Calu3 (cell line): ENCODE measurements at regions not wholly inside any gene's neighbourhood (a gene's known extent, or its start where the extent isn't known, plus 50 kb on each side); places are given as distances from the start of the nearest gene placed in this dataset.

Experiments
- BruUV-seq: library from RNA; stranded (reverse); fragments of 400-500 nt; replicated peaks from 2 replicates; lab custom pipeline; 2021; lab: Mats Ljungman, UMichigan
- CTCF ChIA-PET: fragments of 300-600 bp; sonication (Branson Sonifier 250); formaldehyde crosslinking; loops from one replicate; lab custom pipeline; 2022; ENCODE audit warnings: antibody characterized with exemption; lab: Charles Lee
- DNase-seq: peaks from one replicate; pipeline ENCODE4 v3.0.0; 2022
- H3K27ac Mint-ChIP-seq: one replicate; pipeline ENCODE4 v1.8.0; 2022; ENCODE audit warnings: mixed read lengths; ENCODE audit not compliant: unreplicated experiment
- H3K27me3 Mint-ChIP-seq: one replicate; pipeline ENCODE4 v1.8.0; 2022; ENCODE audit warnings: mixed read lengths; ENCODE audit not compliant: unreplicated experiment
- H3K36me3 Mint-ChIP-seq: one replicate; pipeline ENCODE4 v1.8.0; 2022; ENCODE audit warnings: mild to moderate bottlenecking, moderate library complexity, mixed read lengths; ENCODE audit not compliant: insufficient read depth, unreplicated experiment
- H3K4me1 Mint-ChIP-seq: one replicate; pipeline ENCODE4 v1.8.0; 2022; ENCODE audit warnings: mild to moderate bottlenecking, low read depth, mixed read lengths; ENCODE audit not compliant: unreplicated experiment
- H3K4me3 Mint-ChIP-seq: one replicate; pipeline ENCODE4 v1.8.0; 2022; ENCODE audit warnings: mild to moderate bottlenecking, low read depth, moderate library complexity, mixed read lengths; ENCODE audit not compliant: unreplicated experiment
- H3K9me3 Mint-ChIP-seq: one replicate; pipeline ENCODE4 v1.8.0; 2022; ENCODE audit warnings: low read depth, mixed read lengths; ENCODE audit not compliant: unreplicated experiment
- CTCF ChIP-seq: fragments of 200-600 bp; IDR thresholded peaks from one replicate; pipeline ENCODE4 v1.8.0; 2022; ENCODE audit warnings: antibody characterized with exemption; ENCODE audit not compliant: unreplicated experiment
- intact Hi-C: fragments of 100-400 bp; cut with micrococcal nuclease; formaldehyde crosslinking; loops from one replicate; pipeline ENCODE4 v1.10.0; 2022; ENCODE audit not compliant: unreplicated experiment

GRCh38 chr12:105985383-105985782 lies 153.4 kb downstream of the NUAK1 start:
- no peak overlapping the region for H3K27ac Mint-ChIP-seq
- BruUV-seq: no TSS peak
- DNase-seq: no peak
- H3K9me3 Mint-ChIP-seq: peaks cover 3% of the 10 kb centered on the region
- H3K4me3 Mint-ChIP-seq: no peak overlapping the region
- no peaks in the 10 kb centered on the region for H3K4me1 Mint-ChIP-seq
- no peaks in the 10 kb centered on the region for H3K36me3 Mint-ChIP-seq
- intact Hi-C loops: no loop called here
- no peak for TF ChIP-seq CTCF
- CTCF ChIA-PET: no interaction called here
- peaks cover 37% of the 10 kb centered on the region for H3K27me3 Mint-ChIP-seq

- Mint-ChIP-seq H3K36me3 (no peaks in the 10 kb centered on the region), H3K9me3 (peaks cover 3% of the 10 kb centered on the region), H3K27ac (no peak overlapping the region), H3K4me3 (no peak overlapping the region), H3K27me3 (peaks cover 52% of the 10 kb centered on the region), H3K4me1 (no peaks in the 10 kb centered on the region)
- no peak for DNase-seq
- no peak for TF ChIP-seq CTCF
- BruUV-seq: no TSS peak
- CTCF ChIA-PET: no interaction called here
- intact Hi-C loops: no loop called here
Observed at GRCh38 chr12:105986779-105987684, 151.7 kb downstream of the NUAK1 start.

- H3K27me3 Mint-ChIP-seq: peaks cover 58% of the 10 kb centered on the region
- peaks cover 3% of the 10 kb centered on the region for H3K9me3 Mint-ChIP-seq
- no peak overlapping the region for H3K27ac Mint-ChIP-seq
- CTCF ChIA-PET: no interaction called here
- no peak overlapping the region for H3K4me3 Mint-ChIP-seq
- no peak for TF ChIP-seq CTCF
- DNase-seq: no peak
- H3K36me3 Mint-ChIP-seq: no peaks in the 10 kb centered on the region
- intact Hi-C loops: no loop called here
- no TSS peak for BruUV-seq
- no peaks in the 10 kb centered on the region for H3K4me1 Mint-ChIP-seq
Observed at GRCh38 chr12:105987685-105988035, 151.1 kb downstream of the NUAK1 start.

GRCh38 chr12:105992849-105993740 lies 145.7 kb downstream of the NUAK1 start:
- Mint-ChIP-seq H3K4me1 (no peaks in the 10 kb centered on the region), H3K9me3 (peaks cover 3% of the 10 kb centered on the region), H3K4me3 (no peak overlapping the region), H3K36me3 (no peaks in the 10 kb centered on the region), H3K27me3 (peaks cover 75% of the 10 kb centered on the region), H3K27ac (no peak overlapping the region)
- no TSS peak for BruUV-seq
- intact Hi-C loops: no loop called here
- TF ChIP-seq CTCF: no peak
- DNase-seq: no peak
- CTCF ChIA-PET: no interaction called here
